ENCODE measurements at regions not wholly inside any gene's neighbourhood (a gene's known extent, or its start where the extent isn't known, plus 50 kb on each side); places are given as distances from the start of the nearest gene placed in this dataset.

DNA sequence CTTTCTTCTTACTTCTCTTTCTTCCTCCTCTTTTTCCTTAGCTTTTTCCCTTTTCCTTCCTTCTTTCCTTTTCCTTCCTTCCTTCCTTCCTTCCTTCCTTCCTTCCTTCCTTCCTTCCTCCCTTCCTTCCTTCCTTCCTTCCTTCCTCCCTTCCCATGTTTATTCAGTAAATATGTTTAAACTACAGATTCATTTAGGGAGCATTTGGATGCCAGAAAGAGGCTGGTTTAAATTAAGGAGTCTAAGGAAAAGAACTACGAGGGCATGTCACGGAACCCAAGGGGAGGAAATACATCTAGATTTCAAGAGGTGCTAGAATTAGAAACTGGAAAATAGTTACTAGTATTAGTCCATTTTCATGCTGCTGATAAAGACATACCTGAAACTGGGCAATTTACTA is 320.0 kb upstream of the ARRDC3 start:
- no peak for ATAC-seq (ENCODE audit: low read depth)
- ChIA-PET POLR2A (no interaction called here), CTCF (no interaction called here)
- 100% methylated on average over 1 of the region's 2 CpGs for WGBS (ENCODE audit: insufficient coverage)
- H2AFZ ChIP-seq (ENCODE audit: insufficient read depth, low read depth, low read length, poor library complexity, severe bottlenecking): no peak overlapping the region
- Mint-ChIP-seq H3K4me3 (no peak overlapping the region), H3K9me3 (ENCODE audit: insufficient read depth) (peaks cover 2% of the 10 kb centered on the region), H3K27ac (no peak overlapping the region), H3K4me1 (no peaks in the 10 kb centered on the region), H3K27me3 (no peaks in the 10 kb centered on the region)
- TF ChIP-seq, protein P1, sequence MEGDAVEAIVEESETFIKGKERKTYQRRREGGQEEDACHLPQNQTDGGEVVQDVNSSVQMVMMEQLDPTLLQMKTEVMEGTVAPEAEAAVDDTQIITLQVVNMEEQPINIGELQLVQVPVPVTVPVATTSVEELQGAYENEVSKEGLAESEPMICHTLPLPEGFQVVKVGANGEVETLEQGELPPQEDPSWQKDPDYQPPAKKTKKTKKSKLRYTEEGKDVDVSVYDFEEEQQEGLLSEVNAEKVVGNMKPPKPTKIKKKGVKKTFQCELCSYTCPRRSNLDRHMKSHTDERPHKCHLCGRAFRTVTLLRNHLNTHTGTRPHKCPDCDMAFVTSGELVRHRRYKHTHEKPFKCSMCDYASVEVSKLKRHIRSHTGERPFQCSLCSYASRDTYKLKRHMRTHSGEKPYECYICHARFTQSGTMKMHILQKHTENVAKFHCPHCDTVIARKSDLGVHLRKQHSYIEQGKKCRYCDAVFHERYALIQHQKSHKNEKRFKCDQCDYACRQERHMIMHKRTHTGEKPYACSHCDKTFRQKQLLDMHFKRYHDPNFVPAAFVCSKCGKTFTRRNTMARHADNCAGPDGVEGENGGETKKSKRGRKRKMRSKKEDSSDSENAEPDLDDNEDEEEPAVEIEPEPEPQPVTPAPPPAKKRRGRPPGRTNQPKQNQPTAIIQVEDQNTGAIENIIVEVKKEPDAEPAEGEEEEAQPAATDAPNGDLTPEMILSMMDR (IDR thresholded peaks at IDR 0.05): no peak
- no peak for TF ChIP-seq EZH2 (IDR thresholded peaks at IDR 0.05; ENCODE audit: borderline replicate concordance, insufficient read depth, low read depth, low read length, poor library complexity, severe bottlenecking)
- no peaks in the 10 kb centered on the region for H3K27me3 ChIP-seq (replicated peaks in 1 of 4; ENCODE audit: control extremely low read depth in 1 of 4, control insufficient read depth in 3 of 4, insufficient read depth in 4 of 4, low read length in 3 of 4)
- no peak overlapping the region for H3K27ac ChIP-seq (ENCODE audit: low read length in 2 of 2)
- intact Hi-C loops (cut with micrococcal nuclease): no loop called here
- no peaks in the 10 kb centered on the region for H4K20me1 ChIP-seq (ENCODE audit: control insufficient read depth, insufficient read depth, low read length, poor library complexity, severe bottlenecking)
- no peak overlapping the region for H3K4me2 ChIP-seq (replicated peaks; ENCODE audit: low read depth, low read length, poor library complexity, severe bottlenecking)
- H3K9me3 ChIP-seq (ENCODE audit: control extremely low read depth in 1 of 3, control insufficient read depth in 2 of 3, insufficient read depth in 1 of 3, low read length in 2 of 3): peaks cover 0 to 9% (median 0%) of the 10 kb centered on the region in 3 donors
- no peaks in the 10 kb centered on the region for H3K79me2 ChIP-seq (ENCODE audit: control insufficient read depth, insufficient read depth, low read length)
- H3K36me3 ChIP-seq (replicated peaks in 1 of 2; ENCODE audit: control extremely low read depth in 1 of 2, control insufficient read depth in 1 of 2, extremely low read depth in 1 of 2, insufficient read depth in 2 of 2, low read length in 1 of 2): no peaks in the 10 kb centered on the region
- H3K9ac ChIP-seq (ENCODE audit: low read length): no peak overlapping the region
- no peak for DNase-seq
- no peaks in the 10 kb centered on the region for H3K4me1 ChIP-seq (ENCODE audit: control insufficient read depth in 2 of 2, insufficient read depth in 2 of 2, low read length in 2 of 2)
- H3K4me3 ChIP-seq (ENCODE audit: control extremely low read depth in 1 of 5, extremely low read depth in 1 of 5, insufficient read depth in 1 of 5, low read depth in 2 of 5, low read length in 4 of 5): no peak overlapping the region

DNA sequence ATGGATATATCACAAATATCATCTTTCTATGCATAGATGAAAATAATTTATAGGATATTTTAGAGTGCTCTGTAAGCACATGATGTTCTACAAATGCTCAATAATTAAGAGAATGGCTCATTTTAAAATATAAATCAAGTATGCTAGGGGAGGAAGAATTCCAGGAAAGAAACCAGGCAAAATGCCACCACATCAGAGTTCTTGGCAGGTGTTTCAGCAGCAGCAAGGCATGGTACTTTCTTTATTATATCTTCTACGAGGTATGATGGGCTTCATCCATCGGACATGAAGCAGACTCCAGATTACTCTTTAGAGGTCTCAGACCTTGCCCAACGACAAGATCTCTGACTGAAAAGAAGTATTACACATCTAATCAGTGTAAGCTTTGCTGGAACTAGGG is 316.3 kb upstream of the ARRDC3 start:
- TF ChIP-seq, protein P1 (IDR thresholded peaks at IDR 0.05): no peak
- no peak for TF ChIP-seq EZH2 (IDR thresholded peaks at IDR 0.05; ENCODE audit: borderline replicate concordance, insufficient read depth, low read depth, low read length, poor library complexity, severe bottlenecking)
- Mint-ChIP-seq H3K9me3 (ENCODE audit: insufficient read depth) (peaks cover 2% of the 10 kb centered on the region), H3K4me3 (no peak overlapping the region), H3K27me3 (no peaks in the 10 kb centered on the region), H3K4me1 (no peaks in the 10 kb centered on the region), H3K27ac (no peak overlapping the region)
- Histone ChIP-seq H3K9ac (ENCODE audit: low read length) (no peak overlapping the region), H3K4me2 (replicated peaks; ENCODE audit: low read depth, low read length, poor library complexity, severe bottlenecking) (no peak overlapping the region), H4K20me1 (ENCODE audit: control insufficient read depth, insufficient read depth, low read length, poor library complexity, severe bottlenecking) (no peaks in the 10 kb centered on the region), H3K36me3 (replicated peaks in 1 of 2; ENCODE audit: control extremely low read depth in 1 of 2, control insufficient read depth in 1 of 2, extremely low read depth in 1 of 2, insufficient read depth in 2 of 2, low read length in 1 of 2) (no peaks in the 10 kb centered on the region), H3K27ac (ENCODE audit: low read length in 2 of 2) (no peak overlapping the region), H3K79me2 (ENCODE audit: control insufficient read depth, insufficient read depth, low read length) (no peaks in the 10 kb centered on the region), H2AFZ (ENCODE audit: insufficient read depth, low read depth, low read length, poor library complexity, severe bottlenecking) (no peak overlapping the region), H3K9me3 (ENCODE audit: control extremely low read depth in 1 of 3, control insufficient read depth in 2 of 3, insufficient read depth in 1 of 3, low read length in 2 of 3) (peaks cover 0 to 6% (median 0%) of the 10 kb centered on the region in 3 donors), H3K4me3 (ENCODE audit: control extremely low read depth in 1 of 5, extremely low read depth in 1 of 5, insufficient read depth in 1 of 5, low read depth in 2 of 5, low read length in 4 of 5) (no peak overlapping the region), H3K27me3 (replicated peaks in 1 of 4; ENCODE audit: control extremely low read depth in 1 of 4, control insufficient read depth in 3 of 4, insufficient read depth in 4 of 4, low read length in 3 of 4) (no peaks in the 10 kb centered on the region), H3K4me1 (ENCODE audit: control insufficient read depth in 2 of 2, insufficient read depth in 2 of 2, low read length in 2 of 2) (no peaks in the 10 kb centered on the region)
- POLR2A ChIA-PET: no interaction called here
- intact Hi-C loops (cut with micrococcal nuclease): no loop called here
- WGBS (ENCODE audit: insufficient coverage): no CpG with 5 or more reads among the region's 3 CpGs
- ATAC-seq (ENCODE audit: low read depth) (no peak), DNase-seq (no peak)
- CTCF ChIA-PET: no interaction called here

All from B cell (primary cell).